H9 (cell line): ENCODE measurements at regions not wholly inside any gene's neighbourhood (a gene's known extent, or its start where the extent isn't known, plus 50 kb on each side); places are given as distances from the start of the nearest gene placed in this dataset.

ENCODE experiments used
- DNase-seq: peaks from one replicate; pipeline ENCODE4 v3.0.0-alpha.2; 2017
- H2AFZ ChIP-seq: one replicate; pipeline ENCODE4 v1.6.1; 2013; ENCODE audit warnings: mild to moderate bottlenecking, low read length, control low read depth, moderate library complexity
- H2AK5ac ChIP-seq: 2 replicates; pipeline ENCODE4 v1.6.1; 2013; ENCODE audit warnings: low read length, control low read depth, mixed read lengths; ENCODE audit not compliant: insufficient read length
- H2BK120ac ChIP-seq: one replicate; pipeline ENCODE4 v1.6.1; 2013; ENCODE audit warnings: low read depth, mild to moderate bottlenecking, low read length, control low read depth, inconsistent platforms; ENCODE audit not compliant: poor library complexity, severe bottlenecking
- H2BK12ac ChIP-seq: 2 replicates; pipeline ENCODE4 v1.6.1; 2013; ENCODE audit warnings: low read length, control low read depth, mixed read lengths, low read depth; ENCODE audit not compliant: insufficient read length
- H2BK15ac ChIP-seq: 2 replicates; pipeline ENCODE4 v1.6.1; 2013; ENCODE audit warnings: low read depth, low read length, control low read depth
- H2BK20ac ChIP-seq: one replicate; pipeline ENCODE4 v1.6.1; 2013; ENCODE audit warnings: low read depth, mild to moderate bottlenecking, low read length, control low read depth, inconsistent platforms; ENCODE audit not compliant: poor library complexity, severe bottlenecking
- H2BK5ac ChIP-seq: 2 replicates; pipeline ENCODE4 v1.6.1; 2013; ENCODE audit warnings: low read length, control low read depth, mixed read lengths; ENCODE audit not compliant: insufficient read length
- H3K14ac ChIP-seq: 2 replicates; pipeline ENCODE4 v1.6.1; 2013; ENCODE audit warnings: low read length, control low read depth; ENCODE audit not compliant: insufficient read depth
- H3K18ac ChIP-seq: 2 replicates; pipeline ENCODE4 v1.6.1; 2013; ENCODE audit warnings: low read depth, mild to moderate bottlenecking, mixed read lengths, low read length, control low read depth; ENCODE audit not compliant: insufficient read length
- H3K23ac ChIP-seq: 2 replicates; pipeline ENCODE4 v1.6.1; 2013; ENCODE audit warnings: low read length, control low read depth, mixed read lengths, low read depth; ENCODE audit not compliant: insufficient read length
- H3K23me2 ChIP-seq: 2 replicates; pipeline ENCODE4 v1.6.1; 2013; ENCODE audit warnings: low read depth, mild to moderate bottlenecking, mixed read lengths, low read length, control low read depth; ENCODE audit not compliant: insufficient read length, poor library complexity, severe bottlenecking
- H3K27ac ChIP-seq: 2 replicates; pipeline ENCODE4 v1.5.1; 2013; ENCODE audit warnings: low read length, control low read depth, mixed read lengths, low read depth; ENCODE audit not compliant: insufficient read length
- H3K27me3 ChIP-seq: 2 replicates; pipeline ENCODE4 v1.6.1; 2013; ENCODE audit warnings: low read length, control low read depth, inconsistent platforms; ENCODE audit not compliant: insufficient read depth
- H3K4ac ChIP-seq: 2 replicates; pipeline ENCODE4 v1.6.1; 2013; ENCODE audit warnings: low read depth, mild to moderate bottlenecking, control low read depth, inconsistent platforms, low read length, moderate library complexity
- H3K4me1 ChIP-seq: 2 replicates; pipeline ENCODE4 v1.6.1; 2013; ENCODE audit warnings: low read length, control low read depth, inconsistent platforms; ENCODE audit not compliant: insufficient read depth
- H3K4me2 ChIP-seq: 2 replicates; pipeline ENCODE4 v1.6.1; 2013; ENCODE audit warnings: low read length, control low read depth, mixed read lengths; ENCODE audit not compliant: insufficient read length, insufficient read depth
- H3K56ac ChIP-seq: 2 replicates; pipeline ENCODE4 v1.6.1; 2013; ENCODE audit warnings: low read depth, mild to moderate bottlenecking, mixed read lengths, low read length, control low read depth; ENCODE audit not compliant: insufficient read length
- H3K79me1 ChIP-seq: 2 replicates; pipeline ENCODE4 v1.6.1; 2013; ENCODE audit warnings: low read depth, mild to moderate bottlenecking, moderate library complexity, low read length, control low read depth, inconsistent platforms; ENCODE audit not compliant: insufficient read depth, poor library complexity, severe bottlenecking
- H3K79me2 ChIP-seq: 2 replicates; pipeline ENCODE4 v1.6.1; 2013; ENCODE audit warnings: low read length, control low read depth, inconsistent platforms; ENCODE audit not compliant: insufficient read depth
- H3K9ac ChIP-seq: 2 replicates; pipeline ENCODE4 v1.6.1; 2013; ENCODE audit warnings: low read length, control low read depth, mixed read lengths; ENCODE audit not compliant: insufficient read length; ENCODE audit errors: extremely low read depth
- H3K9me3 ChIP-seq: one replicate; pipeline ENCODE4 v1.6.1; 2013; ENCODE audit warnings: low read depth, low read length, inconsistent platforms; ENCODE audit not compliant: control insufficient read depth
- H3T11ph ChIP-seq: one replicate; pipeline ENCODE4 v1.6.1; 2013; ENCODE audit warnings: mild to moderate bottlenecking, low read length, control low read depth, inconsistent platforms
- H4K20me1 ChIP-seq: one replicate; pipeline ENCODE4 v1.6.1; 2013; ENCODE audit not compliant: control insufficient read depth, insufficient read length, insufficient read depth
- H4K5ac ChIP-seq: 2 replicates; pipeline ENCODE4 v1.6.1; 2013; ENCODE audit warnings: low read depth, mild to moderate bottlenecking, mixed read lengths, low read length, control low read depth; ENCODE audit not compliant: insufficient read length
- H4K8ac ChIP-seq: replicated peaks from 2 replicates; pipeline ENCODE4 v1.6.1; 2013; ENCODE audit warnings: low read length, control low read depth, mixed read lengths, low read depth; ENCODE audit not compliant: insufficient read length
- H4K91ac ChIP-seq: 2 replicates; pipeline ENCODE4 v1.6.1; 2013; ENCODE audit warnings: low read depth, mild to moderate bottlenecking, moderate library complexity, mixed read lengths, low read length, control low read depth; ENCODE audit not compliant: insufficient read length
- H3K27ac Mint-ChIP-seq, 3 experiments: 2 replicates in 2 of 3; 3 replicates in 1 of 3; pipeline ENCODE4 v1.8.0; 2020 to 2021; ENCODE audit warnings: mixed read lengths in 3 of 3, mild to moderate bottlenecking in 1 of 3, moderate library complexity in 1 of 3
- H3K27me3 Mint-ChIP-seq: 2 replicates; pipeline ENCODE4 v1.8.0; 2021; ENCODE audit warnings: low read depth, mild to moderate bottlenecking, moderate library complexity, mixed read lengths
- H3K36me3 Mint-ChIP-seq, 3 experiments: 2 replicates in 2 of 3; 3 replicates in 1 of 3; pipeline ENCODE4 v1.8.0; 2020 to 2021; ENCODE audit warnings: low read depth in 3 of 3, mixed read lengths in 3 of 3; ENCODE audit not compliant: insufficient read depth in 1 of 3
- H3K4me1 Mint-ChIP-seq, 2 experiments: 2 replicates each; pipeline ENCODE4 v1.8.0; 2020; ENCODE audit warnings: mixed read lengths in 2 of 2
- H3K4me3 Mint-ChIP-seq, 2 experiments: 2 replicates in 1 of 2; 3 replicates in 1 of 2; pipeline ENCODE4 v1.8.0; 2020 to 2021; ENCODE audit warnings: mild to moderate bottlenecking in 2 of 2, mixed read lengths in 2 of 2, moderate library complexity in 1 of 2
- H3K9me3 Mint-ChIP-seq, 2 experiments: 2 replicates in 1 of 2; 3 replicates in 1 of 2; pipeline ENCODE4 v1.8.0; 2020; ENCODE audit warnings: mild to moderate bottlenecking in 2 of 2, mixed read lengths in 2 of 2, moderate library complexity in 1 of 2
- WGBS: extraction: QIAGEN DNeasy Blood & Tissue Kit; methylation state at CpG from one replicate; pipeline ENCODE4 v1.1.7; 2013; ENCODE audit warnings: missing lambda C conversion rate, low lambda C conversion rate, mixed read lengths; ENCODE audit not compliant: insufficient read length; ENCODE audit errors: extremely low coverage; 5-methylcytosine and 5-hydroxymethylcytosine counted together
- TF ChIP-seq, protein P1 (sequence below): fragments of 200-600 bp; sonication (generic); conservative IDR thresholded peaks from 3 replicates; pipeline ENCODE4 v1.8.0; 2021; ENCODE audit warnings: antibody characterized with exemption, mild to moderate bottlenecking

DNA sequence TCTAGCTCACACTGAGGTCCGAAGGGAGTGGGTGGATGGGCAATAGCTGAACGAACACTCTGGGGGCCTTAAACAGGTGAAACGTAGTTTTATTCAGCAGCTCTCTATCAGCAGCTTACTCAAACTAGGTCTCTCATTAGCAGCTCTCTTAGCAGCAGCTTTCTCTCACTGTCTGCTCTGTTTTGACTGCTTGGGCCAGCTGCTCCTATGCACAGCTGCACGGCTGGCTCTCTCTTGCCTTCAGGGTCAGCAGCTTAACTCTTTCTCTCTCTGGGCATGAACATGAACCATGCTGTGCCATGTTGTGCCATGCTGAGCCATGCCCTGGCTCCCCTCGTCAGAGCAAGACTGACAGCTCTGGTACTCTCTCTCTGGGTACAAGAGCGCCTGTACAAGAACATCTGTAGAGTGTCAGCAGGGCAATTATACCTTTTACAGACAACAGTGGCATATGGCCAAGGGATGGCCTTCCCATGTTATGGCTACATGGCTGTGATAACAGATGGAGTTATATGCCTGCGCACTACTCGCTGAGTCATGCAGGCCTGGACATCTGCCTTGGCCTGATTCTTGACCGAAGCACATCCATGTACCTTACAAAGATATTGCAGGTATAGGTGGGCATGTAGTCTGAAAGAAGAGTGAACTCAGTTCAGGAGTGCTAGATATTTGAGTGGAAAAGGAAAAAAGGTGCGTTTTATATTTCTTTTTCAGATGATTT lies 152.4 kb downstream of the LEPR start:
- Mint-ChIP-seq H3K4me1 (peaks cover 0 to 4% of the 10 kb centered on the region in 2 experiments; a peak in 1 of 4 replicates), H3K9me3 (no peaks in the 10 kb centered on the region), H3K36me3 (peaks cover 0 to 2% (median 0%) of the 10 kb centered on the region in 3 experiments; a peak in 1 of 7 replicates), H3K27ac (no peak overlapping the region), H3K27me3 (no peaks in the 10 kb centered on the region), H3K4me3 (no peak overlapping the region)
- no peak overlapping the region for H4K8ac ChIP-seq
- H3K4ac ChIP-seq, result no peak overlapping the region
- H4K20me1 ChIP-seq, result no peaks in the 10 kb centered on the region
- H3K79me1 ChIP-seq, result no peaks in the 10 kb centered on the region
- no peak overlapping the region for H3K23ac ChIP-seq
- WGBS, result 100% methylated on average over 1 of the region's 10 CpGs
- TF ChIP-seq, protein P1, sequence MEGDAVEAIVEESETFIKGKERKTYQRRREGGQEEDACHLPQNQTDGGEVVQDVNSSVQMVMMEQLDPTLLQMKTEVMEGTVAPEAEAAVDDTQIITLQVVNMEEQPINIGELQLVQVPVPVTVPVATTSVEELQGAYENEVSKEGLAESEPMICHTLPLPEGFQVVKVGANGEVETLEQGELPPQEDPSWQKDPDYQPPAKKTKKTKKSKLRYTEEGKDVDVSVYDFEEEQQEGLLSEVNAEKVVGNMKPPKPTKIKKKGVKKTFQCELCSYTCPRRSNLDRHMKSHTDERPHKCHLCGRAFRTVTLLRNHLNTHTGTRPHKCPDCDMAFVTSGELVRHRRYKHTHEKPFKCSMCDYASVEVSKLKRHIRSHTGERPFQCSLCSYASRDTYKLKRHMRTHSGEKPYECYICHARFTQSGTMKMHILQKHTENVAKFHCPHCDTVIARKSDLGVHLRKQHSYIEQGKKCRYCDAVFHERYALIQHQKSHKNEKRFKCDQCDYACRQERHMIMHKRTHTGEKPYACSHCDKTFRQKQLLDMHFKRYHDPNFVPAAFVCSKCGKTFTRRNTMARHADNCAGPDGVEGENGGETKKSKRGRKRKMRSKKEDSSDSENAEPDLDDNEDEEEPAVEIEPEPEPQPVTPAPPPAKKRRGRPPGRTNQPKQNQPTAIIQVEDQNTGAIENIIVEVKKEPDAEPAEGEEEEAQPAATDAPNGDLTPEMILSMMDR, result no peak
- no peak overlapping the region for H3K9ac ChIP-seq
- no peak overlapping the region for H2AFZ ChIP-seq
- no peak overlapping the region for H4K91ac ChIP-seq
- H3K56ac ChIP-seq, result no peak overlapping the region
- no peaks in the 10 kb centered on the region for H3K9me3 ChIP-seq
- H3K23me2 ChIP-seq, result no peaks in the 10 kb centered on the region
- no peak overlapping the region for H2BK5ac ChIP-seq
- H3K79me2 ChIP-seq, result no peaks in the 10 kb centered on the region
- H2AK5ac ChIP-seq, result no peak overlapping the region
- no peak overlapping the region for H2BK12ac ChIP-seq
- no peak overlapping the region for H3K14ac ChIP-seq
- H3K18ac ChIP-seq, result no peak overlapping the region
- no peak overlapping the region for H2BK20ac ChIP-seq
- H3K4me2 ChIP-seq, result no peak overlapping the region
- H3K27ac ChIP-seq, result no peak overlapping the region
- H4K5ac ChIP-seq, result no peak overlapping the region
- H3T11ph ChIP-seq, result no peak overlapping the region
- no peak for DNase-seq
- H2BK15ac ChIP-seq, result no peak overlapping the region
- no peak overlapping the region for H2BK120ac ChIP-seq
- no peaks in the 10 kb centered on the region for H3K27me3 ChIP-seq
- H3K4me1 ChIP-seq, result peaks cover 4% of the 10 kb centered on the region; the same call in 1 of the 2 replicates
